Panc1 (cell line): ENCODE measurements at regions not wholly inside any gene's neighbourhood (a gene's known extent, or its start where the extent isn't known, plus 50 kb on each side); places are given as distances from the start of the nearest gene placed in this dataset.

Experiments used
- ATAC-seq: fragments of 200-7000 bp; cut with Tn5 transposase; 2 replicates; pipeline ENCODE4 v1.9.1; 2020; ENCODE audit warnings: mild to moderate bottlenecking, moderate library complexity
- BruUV-seq: library from RNA; stranded (reverse); fragments of 400-500 nt; replicated peaks from 2 replicates; lab custom pipeline; 2021; lab: Mats Ljungman, UMichigan
- CTCF ChIA-PET: fragments of 300-600 bp; sonication (Branson Sonifier 250); formaldehyde crosslinking; loops from one replicate; lab custom pipeline; 2022; ENCODE audit warnings: antibody characterized with exemption; lab: Charles Lee
- POLR2A ChIA-PET: fragments of 300-600 bp; sonication (Branson Sonifier 250); formaldehyde crosslinking; loops from one replicate; lab custom pipeline; 2022; ENCODE audit warnings: antibody characterized with exemption; lab: Charles Lee
- DNase-seq: peaks from one replicate; pipeline ENCODE4 v3.0.0-alpha.2; 2010; ENCODE audit warnings: low read depth, low spot score
- H3K27ac ChIP-seq: 2 replicates; pipeline ENCODE4 v1.5.1; 2011; ENCODE audit warnings: mild to moderate bottlenecking, low read length, inconsistent platforms
- H3K27me3 ChIP-seq: fragments of 200-500 bp; sonication (Bioruptor generic); 2 replicates; pipeline ENCODE4 v1.6.0; 2014; ENCODE audit warnings: low read length, inconsistent platforms; ENCODE audit not compliant: control insufficient read depth, insufficient read depth
- H3K36me3 ChIP-seq: fragments of 200-500 bp; sonication (Bioruptor generic); 2 replicates; pipeline ENCODE4 v1.5.1; 2014; ENCODE audit warnings: inconsistent platforms, mild to moderate bottlenecking, low read length, moderate library complexity; ENCODE audit not compliant: control insufficient read depth, insufficient read depth
- H3K4me1 ChIP-seq: 2 replicates; pipeline ENCODE4 v1.5.1; 2011; ENCODE audit warnings: inconsistent platforms, mild to moderate bottlenecking, low read length, moderate library complexity; ENCODE audit not compliant: control insufficient read depth, insufficient read depth
- H3K4me3 ChIP-seq, 2 experiments: 2 replicates each; pipeline ENCODE4 v1.5.1; 2011 to 2012; ENCODE audit warnings: low read depth in 2 of 2, low read length in 2 of 2, mild to moderate bottlenecking in 2 of 2, inconsistent platforms in 1 of 2, moderate library complexity in 1 of 2
- H3K9me3 ChIP-seq: fragments of 200-500 bp; sonication (Bioruptor generic); 2 replicates; pipeline ENCODE4 v1.5.1; 2014; ENCODE audit warnings: low read depth, mild to moderate bottlenecking, inconsistent platforms, low read length, moderate library complexity; ENCODE audit not compliant: control insufficient read depth, insufficient read depth
- POLR2AphosphoS5 ChIP-seq: IDR thresholded peaks from 2 replicates; pipeline ENCODE4 v1.6.1; 2012; ENCODE audit warnings: mild to moderate bottlenecking, low read depth, low read length, moderate library complexity
- SIN3A ChIP-seq: IDR thresholded peaks from 2 replicates; pipeline ENCODE4 v1.6.1; 2012; ENCODE audit warnings: low read depth, mild to moderate bottlenecking, low read length, moderate library complexity, borderline replicate concordance; ENCODE audit not compliant: insufficient read depth
- TCF7L2 ChIP-seq: IDR thresholded peaks from 2 replicates; pipeline ENCODE4 v1.6.1; 2011; ENCODE audit warnings: mild to moderate bottlenecking, low read depth, low read length, inconsistent platforms
- in situ Hi-C: cut with HindIII; loops from 2 replicates; pipeline ENCODE4 v1.10.0; 2016; ENCODE audit warnings: low sequenced_read_pairs, low pct_unique_long_range_greater_than_20kb
- intact Hi-C: fragments of 100-400 bp; cut with micrococcal nuclease; formaldehyde crosslinking; loops from one replicate; pipeline ENCODE4 v1.10.0; 2022; ENCODE audit not compliant: unreplicated experiment
- TF ChIP-seq, protein P1 (sequence below), 2 experiments: IDR thresholded peaks; 2 replicates each; pipeline ENCODE4 v1.6.1; 2011 to 2012; ENCODE audit warnings: low read depth in 2 of 2, control low read depth in 1 of 2, low read length in 1 of 2, mild to moderate bottlenecking in 1 of 2, moderate library complexity in 1 of 2; ENCODE audit not compliant: insufficient read depth in 1 of 2
- TF ChIP-seq, protein P2 (sequence below): fragments of 450-650 bp; IDR thresholded peaks from 2 replicates; pipeline ENCODE4 v1.5.1; 2017; ENCODE audit warnings: mild to moderate bottlenecking

GRCh38 chr3:110654843-110655502, 416.6 kb upstream of the NECTIN3 start:
- intact Hi-C loops (no loop called here), in situ Hi-C loops (no loop called here)
- no TSS peak for BruUV-seq
- Histone ChIP-seq H3K27me3 (no peaks in the 10 kb centered on the region), H3K36me3 (no peaks in the 10 kb centered on the region), H3K4me1 (no peaks in the 10 kb centered on the region), H3K4me3 (no peak overlapping the region), H3K9me3 (no peaks in the 10 kb centered on the region), H3K27ac (no peak overlapping the region)
- ATAC-seq (no peak), DNase-seq (no peak)
- POLR2A ChIA-PET, result interaction anchor here (0.6 kb wide), 1 partner anchor 38 kb away, joined by 3 read pairs; no protein-coding TSS in a partner anchor
- CTCF ChIA-PET, result no interaction called here
- TF ChIP-seq, protein P1, sequence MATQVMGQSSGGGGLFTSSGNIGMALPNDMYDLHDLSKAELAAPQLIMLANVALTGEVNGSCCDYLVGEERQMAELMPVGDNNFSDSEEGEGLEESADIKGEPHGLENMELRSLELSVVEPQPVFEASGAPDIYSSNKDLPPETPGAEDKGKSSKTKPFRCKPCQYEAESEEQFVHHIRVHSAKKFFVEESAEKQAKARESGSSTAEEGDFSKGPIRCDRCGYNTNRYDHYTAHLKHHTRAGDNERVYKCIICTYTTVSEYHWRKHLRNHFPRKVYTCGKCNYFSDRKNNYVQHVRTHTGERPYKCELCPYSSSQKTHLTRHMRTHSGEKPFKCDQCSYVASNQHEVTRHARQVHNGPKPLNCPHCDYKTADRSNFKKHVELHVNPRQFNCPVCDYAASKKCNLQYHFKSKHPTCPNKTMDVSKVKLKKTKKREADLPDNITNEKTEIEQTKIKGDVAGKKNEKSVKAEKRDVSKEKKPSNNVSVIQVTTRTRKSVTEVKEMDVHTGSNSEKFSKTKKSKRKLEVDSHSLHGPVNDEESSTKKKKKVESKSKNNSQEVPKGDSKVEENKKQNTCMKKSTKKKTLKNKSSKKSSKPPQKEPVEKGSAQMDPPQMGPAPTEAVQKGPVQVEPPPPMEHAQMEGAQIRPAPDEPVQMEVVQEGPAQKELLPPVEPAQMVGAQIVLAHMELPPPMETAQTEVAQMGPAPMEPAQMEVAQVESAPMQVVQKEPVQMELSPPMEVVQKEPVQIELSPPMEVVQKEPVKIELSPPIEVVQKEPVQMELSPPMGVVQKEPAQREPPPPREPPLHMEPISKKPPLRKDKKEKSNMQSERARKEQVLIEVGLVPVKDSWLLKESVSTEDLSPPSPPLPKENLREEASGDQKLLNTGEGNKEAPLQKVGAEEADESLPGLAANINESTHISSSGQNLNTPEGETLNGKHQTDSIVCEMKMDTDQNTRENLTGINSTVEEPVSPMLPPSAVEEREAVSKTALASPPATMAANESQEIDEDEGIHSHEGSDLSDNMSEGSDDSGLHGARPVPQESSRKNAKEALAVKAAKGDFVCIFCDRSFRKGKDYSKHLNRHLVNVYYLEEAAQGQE (IDR thresholded peaks at IDR 0.05; ENCODE audit: insufficient read depth in 1 of 2, low read depth in 2 of 2, low read length in 1 of 2), result no peak
- TF ChIP-seq SIN3A, result no peak
- TF ChIP-seq, protein P2, sequence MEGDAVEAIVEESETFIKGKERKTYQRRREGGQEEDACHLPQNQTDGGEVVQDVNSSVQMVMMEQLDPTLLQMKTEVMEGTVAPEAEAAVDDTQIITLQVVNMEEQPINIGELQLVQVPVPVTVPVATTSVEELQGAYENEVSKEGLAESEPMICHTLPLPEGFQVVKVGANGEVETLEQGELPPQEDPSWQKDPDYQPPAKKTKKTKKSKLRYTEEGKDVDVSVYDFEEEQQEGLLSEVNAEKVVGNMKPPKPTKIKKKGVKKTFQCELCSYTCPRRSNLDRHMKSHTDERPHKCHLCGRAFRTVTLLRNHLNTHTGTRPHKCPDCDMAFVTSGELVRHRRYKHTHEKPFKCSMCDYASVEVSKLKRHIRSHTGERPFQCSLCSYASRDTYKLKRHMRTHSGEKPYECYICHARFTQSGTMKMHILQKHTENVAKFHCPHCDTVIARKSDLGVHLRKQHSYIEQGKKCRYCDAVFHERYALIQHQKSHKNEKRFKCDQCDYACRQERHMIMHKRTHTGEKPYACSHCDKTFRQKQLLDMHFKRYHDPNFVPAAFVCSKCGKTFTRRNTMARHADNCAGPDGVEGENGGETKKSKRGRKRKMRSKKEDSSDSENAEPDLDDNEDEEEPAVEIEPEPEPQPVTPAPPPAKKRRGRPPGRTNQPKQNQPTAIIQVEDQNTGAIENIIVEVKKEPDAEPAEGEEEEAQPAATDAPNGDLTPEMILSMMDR, result no peak
- TF ChIP-seq POLR2AphosphoS5, result no peak
- TF ChIP-seq TCF7L2, result no peak

- ATAC-seq, result no peak
- intact Hi-C loops (no loop called here), in situ Hi-C loops (no loop called here)
- no TSS peak for BruUV-seq
- Histone ChIP-seq H3K27ac (no peak overlapping the region), H3K4me3 (no peak overlapping the region), H3K27me3 (no peaks in the 10 kb centered on the region), H3K9me3 (no peaks in the 10 kb centered on the region), H3K36me3 (no peaks in the 10 kb centered on the region), H3K4me1 (no peaks in the 10 kb centered on the region)
- DNase-seq, result no peak
- no peak for TF ChIP-seq POLR2AphosphoS5
- TF ChIP-seq, protein P1 (IDR thresholded peaks at IDR 0.05; ENCODE audit: insufficient read depth in 1 of 2, low read depth in 2 of 2, low read length in 1 of 2), result no peak
- TF ChIP-seq, protein P2, result no peak
- no peak for TF ChIP-seq SIN3A
- TF ChIP-seq TCF7L2, result no peak
- CTCF ChIA-PET, result no interaction called here
- POLR2A ChIA-PET, result no interaction called here
These were observed 415.1 kb upstream of the NECTIN3 start for GRCh38 chr3:110656394-110657025.
